HUES48 (cell line): ENCODE measurements at regions not wholly inside any gene's neighbourhood (a gene's known extent, or its start where the extent isn't known, plus 50 kb on each side); places are given as distances from the start of the nearest gene placed in this dataset.

ENCODE experiments used
- H3K27ac ChIP-seq: one replicate; pipeline ENCODE4 v1.7.0; 2013; ENCODE audit warnings: low read depth, low read length, inconsistent platforms
- H3K27me3 ChIP-seq: 2 replicates; pipeline ENCODE4 v1.6.1; 2013; ENCODE audit warnings: mild to moderate bottlenecking, low read length; ENCODE audit not compliant: control insufficient read depth, insufficient read depth
- H3K36me3 ChIP-seq: 2 replicates; pipeline ENCODE4 v1.6.1; 2013; ENCODE audit warnings: low read length; ENCODE audit not compliant: control insufficient read depth, insufficient read depth
- H3K4me1 ChIP-seq: 2 replicates; pipeline ENCODE4 v1.6.1; 2013; ENCODE audit warnings: mild to moderate bottlenecking, low read length; ENCODE audit not compliant: control insufficient read depth, insufficient read depth
- H3K4me3 ChIP-seq: 2 replicates; pipeline ENCODE4 v1.5.1; 2013; ENCODE audit warnings: mild to moderate bottlenecking, low read depth, low read length
- H3K9ac ChIP-seq: 2 replicates; pipeline ENCODE4 v1.6.1; 2013; ENCODE audit warnings: mild to moderate bottlenecking, low read depth, low read length, moderate library complexity
- H3K9me3 ChIP-seq: 2 replicates; pipeline ENCODE4 v1.6.1; 2013; ENCODE audit warnings: low read length; ENCODE audit not compliant: control insufficient read depth, insufficient read depth

GRCh38 chr2:58951722-58952121 is 710.6 kb upstream of the FANCL start:
- peaks cover 54% of the 10 kb centered on the region for H3K4me1 ChIP-seq
- H3K27me3 ChIP-seq: no peaks in the 10 kb centered on the region
- H3K9me3 ChIP-seq: no peaks in the 10 kb centered on the region
- H3K36me3 ChIP-seq: no peaks in the 10 kb centered on the region
- no peak overlapping the region for H3K4me3 ChIP-seq
- no peak overlapping the region for H3K27ac ChIP-seq
- H3K9ac ChIP-seq: no peak overlapping the region

DNA sequence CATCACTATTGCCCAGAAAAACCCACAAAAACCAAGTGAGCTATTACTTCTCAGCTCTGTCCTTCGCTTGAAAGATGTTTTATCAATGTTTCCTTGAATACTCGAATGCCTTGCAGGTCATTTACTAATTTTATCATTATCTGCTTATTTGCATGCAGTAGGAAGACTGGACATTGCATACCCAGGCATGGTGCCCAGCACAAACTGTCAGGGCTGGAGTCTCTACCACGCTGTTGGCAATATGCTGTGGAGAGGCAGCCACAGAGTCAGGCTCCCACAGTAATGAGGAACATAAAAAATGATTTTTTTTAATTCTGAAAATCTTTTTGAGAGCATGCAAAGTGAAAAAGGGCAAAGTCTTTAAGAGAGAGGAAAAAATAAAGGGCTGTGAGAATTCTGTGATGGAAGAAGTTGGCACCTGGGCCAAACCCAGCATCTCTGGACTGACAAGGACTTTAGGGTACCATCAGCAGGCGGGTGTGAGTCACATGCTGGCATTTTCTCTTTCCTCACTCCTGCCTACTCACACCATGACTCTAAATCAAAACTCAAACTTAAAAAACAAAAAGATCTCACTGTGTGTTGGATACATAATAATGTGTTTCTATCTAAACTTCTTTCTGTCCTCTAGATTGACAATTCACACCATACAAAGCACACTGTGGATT is 709.8 kb upstream of the FANCL start:
- Histone ChIP-seq H3K27ac (no peak overlapping the region), H3K36me3 (no peaks in the 10 kb centered on the region), H3K4me1 (peaks cover 47% of the 10 kb centered on the region), H3K9ac (no peak overlapping the region), H3K4me3 (no peak overlapping the region), H3K27me3 (no peaks in the 10 kb centered on the region), H3K9me3 (no peaks in the 10 kb centered on the region)

DNA sequence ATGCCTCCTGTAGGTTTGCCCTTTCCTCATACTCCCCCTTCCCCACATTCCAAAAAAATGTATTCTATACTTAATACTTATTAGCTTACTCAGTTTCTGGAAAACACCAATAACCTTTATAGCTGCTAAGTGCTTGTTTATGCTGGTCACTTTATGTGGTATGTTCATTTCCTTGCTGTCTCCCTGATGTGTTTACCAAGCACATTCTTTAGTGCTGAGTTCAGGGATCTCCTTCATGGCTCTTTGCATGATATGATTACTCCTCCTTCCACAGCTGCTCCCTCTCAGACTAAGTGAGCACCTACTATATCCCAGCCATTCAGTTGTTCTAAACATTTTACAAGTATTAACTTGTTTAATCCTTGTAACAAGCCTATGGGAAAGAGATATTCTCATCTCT is 698.3 kb upstream of the FANCL start:
- Histone ChIP-seq H3K27ac (no peak overlapping the region), H3K36me3 (no peaks in the 10 kb centered on the region), H3K9ac (no peak overlapping the region), H3K4me3 (no peak overlapping the region), H3K9me3 (peaks cover 15% of the 10 kb centered on the region; the same call in 1 of the 2 replicates), H3K27me3 (no peaks in the 10 kb centered on the region), H3K4me1 (peaks cover 4% of the 10 kb centered on the region; the same call in 1 of the 2 replicates)

DNA sequence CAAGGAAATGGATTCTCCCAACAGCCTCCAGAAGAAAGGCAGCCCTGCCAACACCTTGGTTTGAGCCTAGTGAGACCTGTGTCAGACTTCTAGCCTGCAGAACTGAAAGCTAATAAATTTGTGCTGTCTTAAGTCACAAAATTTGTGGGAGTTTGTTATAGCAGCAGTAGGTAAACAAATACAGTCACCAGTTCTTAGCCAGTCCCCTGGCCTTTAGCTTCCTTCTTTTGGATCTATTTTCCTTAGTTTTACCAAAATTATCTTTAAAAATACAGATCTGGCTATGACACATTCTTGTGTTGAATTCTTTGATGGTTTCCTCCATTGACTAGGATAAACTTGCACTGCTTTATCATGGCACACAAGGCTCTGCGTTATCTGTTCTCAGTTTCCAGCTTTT is 697.9 kb upstream of the FANCL start:
- Histone ChIP-seq H3K4me3 (no peak overlapping the region), H3K9me3 (peaks cover 15% of the 10 kb centered on the region; the same call in 1 of the 2 replicates), H3K4me1 (peaks cover 7% of the 10 kb centered on the region; the same call in 1 of the 2 replicates), H3K36me3 (no peaks in the 10 kb centered on the region), H3K27ac (no peak overlapping the region), H3K27me3 (no peaks in the 10 kb centered on the region), H3K9ac (no peak overlapping the region)

GRCh38 chr2:58932801-58933200 is 691.7 kb upstream of the FANCL start:
- no peak overlapping the region for H3K27ac ChIP-seq
- H3K4me3 ChIP-seq: no peak overlapping the region
- no peaks in the 10 kb centered on the region for H3K9me3 ChIP-seq
- H3K36me3 ChIP-seq: no peaks in the 10 kb centered on the region
- H3K9ac ChIP-seq: no peak overlapping the region
- H3K4me1 ChIP-seq: peaks cover 37% of the 10 kb centered on the region
- H3K27me3 ChIP-seq: no peaks in the 10 kb centered on the region

- H3K4me3 ChIP-seq: no peak overlapping the region
- H3K36me3 ChIP-seq: no peaks in the 10 kb centered on the region
- no peak overlapping the region for H3K9ac ChIP-seq
- no peaks in the 10 kb centered on the region for H3K9me3 ChIP-seq
- H3K27ac ChIP-seq: no peak overlapping the region
- H3K27me3 ChIP-seq: no peaks in the 10 kb centered on the region
- H3K4me1 ChIP-seq: peaks cover 39% of the 10 kb centered on the region
Observed at GRCh38 chr2:58930537-58930936, 689.4 kb upstream of the FANCL start.

- H3K27me3 ChIP-seq: no peaks in the 10 kb centered on the region
- H3K9me3 ChIP-seq: no peaks in the 10 kb centered on the region
- H3K9ac ChIP-seq: no peak overlapping the region
Observed at GRCh38 chr2:58928973-58929372, 687.8 kb upstream of the FANCL start.

DNA sequence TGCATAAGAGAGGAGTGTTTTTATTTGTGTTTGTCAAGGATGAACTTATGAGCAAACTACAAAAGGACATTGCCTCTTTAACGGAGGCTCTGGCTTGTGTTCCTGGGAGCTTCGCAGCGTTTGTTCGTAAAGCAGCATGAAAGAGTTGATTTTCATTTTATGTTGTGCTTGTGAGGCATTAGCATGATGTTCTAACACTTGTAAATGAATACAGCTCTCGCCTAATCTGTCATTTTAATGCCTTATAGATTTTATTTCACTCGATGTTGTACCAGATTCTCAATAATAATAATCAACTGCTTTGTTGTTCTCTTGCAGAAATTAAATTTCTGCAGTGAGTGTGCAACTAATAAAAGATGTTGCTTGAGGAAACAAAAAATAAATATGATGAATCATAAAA is 687.3 kb upstream of the FANCL start:
- H3K36me3 ChIP-seq: no peaks in the 10 kb centered on the region
- no peaks in the 10 kb centered on the region for H3K9me3 ChIP-seq
- no peak overlapping the region for H3K27ac ChIP-seq

More at GRCh38 chr2:58928973-58929372, 687.8 kb upstream of the FANCL start:
- H3K36me3 ChIP-seq: no peaks in the 10 kb centered on the region
- no peak overlapping the region for H3K27ac ChIP-seq
- H3K4me1 ChIP-seq: peaks cover 32% of the 10 kb centered on the region
- H3K4me3 ChIP-seq: no peak overlapping the region

DNA sequence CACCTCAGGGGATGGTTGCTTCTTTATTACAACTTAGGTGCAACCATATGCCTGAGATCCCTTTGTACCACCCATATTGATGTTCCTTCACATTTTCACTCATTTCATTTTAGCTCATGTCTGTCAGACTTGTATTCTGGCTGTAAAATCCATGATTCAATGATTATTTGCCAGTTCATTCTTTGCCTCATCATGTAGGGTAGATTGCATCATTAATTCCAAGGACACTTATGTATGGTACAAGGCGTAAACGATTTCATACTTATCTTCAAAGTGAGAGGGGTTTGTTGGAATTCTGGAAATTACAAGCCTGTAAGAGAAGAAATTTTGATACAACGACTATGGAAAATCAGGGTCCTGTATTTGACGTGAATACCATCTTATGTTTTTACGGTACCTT is 685.0 kb upstream of the FANCL start:
- Histone ChIP-seq H3K9me3 (no peaks in the 10 kb centered on the region), H3K4me1 (peaks cover 25% of the 10 kb centered on the region), H3K9ac (no peak overlapping the region), H3K4me3 (no peak overlapping the region), H3K27me3 (no peaks in the 10 kb centered on the region), H3K36me3 (no peaks in the 10 kb centered on the region), H3K27ac (no peak overlapping the region)

More for the DNA sequence above, 687.3 kb upstream of the FANCL start:
- H3K4me1 ChIP-seq: peaks cover 32% of the 10 kb centered on the region
- no peak overlapping the region for H3K4me3 ChIP-seq
- no peak overlapping the region for H3K9ac ChIP-seq
- H3K27me3 ChIP-seq: no peaks in the 10 kb centered on the region

DNA sequence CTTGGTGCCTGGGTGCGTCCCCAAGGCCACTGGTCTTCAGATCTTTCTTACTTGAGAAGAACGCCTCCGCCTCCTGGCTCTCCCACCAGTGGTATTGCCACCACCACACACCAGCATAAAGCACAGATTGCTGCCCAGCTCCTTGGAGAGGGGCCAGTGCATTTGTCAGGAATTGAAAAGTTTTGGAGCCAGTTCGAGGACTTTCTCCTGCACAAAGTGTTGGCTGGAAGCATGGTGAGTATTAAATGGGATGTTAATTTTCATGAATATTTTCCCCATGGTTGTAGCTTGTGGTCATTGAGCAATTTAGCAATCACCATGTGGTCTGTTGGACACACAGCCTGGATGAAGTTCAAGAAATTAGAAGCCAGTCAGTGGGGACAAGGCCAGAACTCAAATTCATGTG is 684.6 kb upstream of the FANCL start:
- no peak overlapping the region for H3K9ac ChIP-seq
- no peaks in the 10 kb centered on the region for H3K27me3 ChIP-seq

DNA sequence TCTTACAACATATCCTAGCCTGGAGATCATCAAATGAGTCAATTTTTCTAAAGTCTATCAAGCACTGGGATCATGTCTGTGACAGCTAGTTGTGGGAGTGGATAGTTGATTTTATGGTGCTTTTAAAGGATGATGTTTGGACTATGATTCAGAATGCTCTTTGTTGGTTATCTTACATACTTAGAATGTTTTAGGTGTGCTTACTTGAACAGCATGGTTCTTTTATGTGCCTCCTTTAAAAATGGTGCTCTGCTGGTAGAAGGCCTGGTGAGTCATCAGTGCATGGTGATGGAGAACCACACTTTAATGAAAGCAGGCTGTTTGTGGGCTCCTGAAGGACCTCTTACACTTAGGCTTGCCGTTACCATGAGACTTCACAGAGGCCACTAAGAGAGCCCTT is 682.7 kb upstream of the FANCL start:
- Histone ChIP-seq H3K27ac (no peak overlapping the region), H3K36me3 (no peaks in the 10 kb centered on the region), H3K4me1 (peaks cover 15% of the 10 kb centered on the region), H3K4me3 (no peak overlapping the region), H3K9me3 (no peaks in the 10 kb centered on the region), H3K27me3 (no peaks in the 10 kb centered on the region), H3K9ac (no peak overlapping the region)

More for the DNA sequence above, 684.6 kb upstream of the FANCL start:
- Histone ChIP-seq H3K9me3 (no peaks in the 10 kb centered on the region), H3K27ac (no peak overlapping the region), H3K4me1 (peaks cover 23% of the 10 kb centered on the region), H3K36me3 (no peaks in the 10 kb centered on the region), H3K4me3 (no peak overlapping the region)
